AG04450 (cell line): ENCODE measurements at regions not wholly inside any gene's neighbourhood (a gene's known extent, or its start where the extent isn't known, plus 50 kb on each side); places are given as distances from the start of the nearest gene placed in this dataset.

Experiments
- CTCF ChIA-PET: fragments of 300-600, 350-600 bp; formaldehyde crosslinking; extraction: SDS; loops from one replicate; lab custom pipeline; 2022; ENCODE audit warnings: antibody characterized with exemption, inconsistent platforms; lab: Charles Lee
- POLR2A ChIA-PET: fragments of 350-600 bp; formaldehyde crosslinking; extraction: SDS; loops from one replicate; lab custom pipeline; 2021; ENCODE audit warnings: antibody characterized with exemption, inconsistent platforms; lab: Yijun Ruan, JAX
- DNase-seq: peaks from one replicate; pipeline ENCODE4 v3.0.0-alpha.2; 2011; ENCODE audit warnings: low read depth, low spot score
- H3K27ac ChIP-seq: one replicate; pipeline ENCODE4 v1.5.1; 2012; ENCODE audit warnings: low read depth, low read length, control low read depth
- H3K27me3 ChIP-seq: one replicate; pipeline ENCODE4 v1.6.0; 2012; ENCODE audit warnings: low read length; ENCODE audit not compliant: control insufficient read depth, insufficient read depth
- H3K4me3 ChIP-seq: 2 replicates; pipeline ENCODE4 v1.5.1; 2011; ENCODE audit warnings: mild to moderate bottlenecking, low read depth, low read length, control low read depth
- H3K9me3 ChIP-seq: 2 replicates; pipeline ENCODE4 v1.5.1; 2012; ENCODE audit warnings: low read length; ENCODE audit not compliant: control insufficient read depth, insufficient read depth
- CTCF ChIP-seq: IDR thresholded peaks from 2 replicates; pipeline ENCODE4 v1.5.1; 2011; ENCODE audit warnings: low read depth, low read length, control low read depth, inconsistent platforms

GRCh38 chr4:22876270-22876669 is 183.5 kb downstream of the GBA3 start:
- CTCF ChIA-PET = no interaction called here
- H3K27ac ChIP-seq = no peak overlapping the region

GRCh38 chr4:22875587-22876257 is 183.0 kb downstream of the GBA3 start:
- POLR2A ChIA-PET = no interaction called here
- TF ChIP-seq CTCF = no peak
- CTCF ChIA-PET = no interaction called here

More at GRCh38 chr4:22876270-22876669, 183.5 kb downstream of the GBA3 start:
- Histone ChIP-seq H3K9me3 (peaks cover 5% of the 10 kb centered on the region; the same call in 1 of the 2 replicates), H3K4me3 (no peak overlapping the region), H3K27me3 (no peaks in the 10 kb centered on the region)
- TF ChIP-seq CTCF = no peak
- no peak for DNase-seq
- POLR2A ChIA-PET = no interaction called here

GRCh38 chr4:22874334-22874912 is 181.7 kb downstream of the GBA3 start:
- no peak for DNase-seq
- Histone ChIP-seq H3K27ac (no peak overlapping the region), H3K9me3 (peaks cover 9% of the 10 kb centered on the region), H3K4me3 (no peak overlapping the region), H3K27me3 (no peaks in the 10 kb centered on the region)
- ChIA-PET POLR2A (no interaction called here), CTCF (no interaction called here)
- no peak for TF ChIP-seq CTCF

More at GRCh38 chr4:22875587-22876257, 183.0 kb downstream of the GBA3 start:
- H3K27me3 ChIP-seq = no peaks in the 10 kb centered on the region
- no peak overlapping the region for H3K4me3 ChIP-seq
- H3K27ac ChIP-seq = no peak overlapping the region
- DNase-seq = no peak
- H3K9me3 ChIP-seq = peaks cover 5% of the 10 kb centered on the region

- no peak for TF ChIP-seq CTCF
- ChIA-PET POLR2A (no interaction called here), CTCF (interaction anchor here (1.0 kb wide), 1 partner anchor 23 kb away, joined by 3 read pairs; no protein-coding TSS in a partner anchor)
- H3K4me3 ChIP-seq = no peak overlapping the region
- no peak overlapping the region for H3K27ac ChIP-seq
- H3K9me3 ChIP-seq = peaks cover 9% of the 10 kb centered on the region
- no peaks in the 10 kb centered on the region for H3K27me3 ChIP-seq
- no peak for DNase-seq
Measured at GRCh38 chr4:22873899-22874298, 181.2 kb downstream of the GBA3 start.

- POLR2A ChIA-PET = no interaction called here
- H3K27me3 ChIP-seq = no peaks in the 10 kb centered on the region
- no peak for TF ChIP-seq CTCF
- H3K9me3 ChIP-seq = peaks cover 8% of the 10 kb centered on the region
- CTCF ChIA-PET = no interaction called here
- H3K27ac ChIP-seq = no peak overlapping the region
- H3K4me3 ChIP-seq = no peak overlapping the region
- no peak for DNase-seq
Measured at GRCh38 chr4:22870847-22871449, 178.2 kb downstream of the GBA3 start.
